ENCODE measurements at regions not wholly inside any gene's neighbourhood (a gene's known extent, or its start where the extent isn't known, plus 50 kb on each side); places are given as distances from the start of the nearest gene placed in this dataset.

DNA sequence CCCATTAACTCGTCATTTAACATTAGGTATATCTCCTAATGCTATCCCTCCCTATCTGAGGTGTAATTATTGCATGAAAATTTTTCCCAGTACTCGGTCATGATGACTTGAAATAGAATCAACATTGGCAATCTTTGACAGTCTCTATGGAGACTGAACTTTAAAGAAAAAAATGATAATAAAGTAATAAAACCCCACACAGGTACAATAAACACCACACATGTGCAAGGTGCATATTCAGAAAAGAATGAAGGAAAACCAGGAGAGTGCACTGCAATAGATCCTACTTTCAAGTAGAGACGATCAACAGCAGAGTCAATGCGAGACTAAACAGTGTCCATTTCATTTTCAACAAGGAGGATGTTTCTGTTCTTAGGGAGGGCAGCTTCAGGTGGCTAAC, 1253.8 kb upstream of the TMEM132C start:
- TF ChIP-seq, protein P1, sequence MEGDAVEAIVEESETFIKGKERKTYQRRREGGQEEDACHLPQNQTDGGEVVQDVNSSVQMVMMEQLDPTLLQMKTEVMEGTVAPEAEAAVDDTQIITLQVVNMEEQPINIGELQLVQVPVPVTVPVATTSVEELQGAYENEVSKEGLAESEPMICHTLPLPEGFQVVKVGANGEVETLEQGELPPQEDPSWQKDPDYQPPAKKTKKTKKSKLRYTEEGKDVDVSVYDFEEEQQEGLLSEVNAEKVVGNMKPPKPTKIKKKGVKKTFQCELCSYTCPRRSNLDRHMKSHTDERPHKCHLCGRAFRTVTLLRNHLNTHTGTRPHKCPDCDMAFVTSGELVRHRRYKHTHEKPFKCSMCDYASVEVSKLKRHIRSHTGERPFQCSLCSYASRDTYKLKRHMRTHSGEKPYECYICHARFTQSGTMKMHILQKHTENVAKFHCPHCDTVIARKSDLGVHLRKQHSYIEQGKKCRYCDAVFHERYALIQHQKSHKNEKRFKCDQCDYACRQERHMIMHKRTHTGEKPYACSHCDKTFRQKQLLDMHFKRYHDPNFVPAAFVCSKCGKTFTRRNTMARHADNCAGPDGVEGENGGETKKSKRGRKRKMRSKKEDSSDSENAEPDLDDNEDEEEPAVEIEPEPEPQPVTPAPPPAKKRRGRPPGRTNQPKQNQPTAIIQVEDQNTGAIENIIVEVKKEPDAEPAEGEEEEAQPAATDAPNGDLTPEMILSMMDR (IDR thresholded peaks at IDR 0.05): no peak
- DNase-seq (ENCODE audit: extremely low spot score, unreplicated experiment): no peak
- no peaks in the 10 kb centered on the region for H3K9me3 Mint-ChIP-seq (ENCODE audit: unreplicated experiment)
- H3K27ac Mint-ChIP-seq (ENCODE audit: unreplicated experiment): no peak overlapping the region
- H3K4me1 Mint-ChIP-seq (ENCODE audit: unreplicated experiment): no peaks in the 10 kb centered on the region
- no peak overlapping the region for H3K4me3 Mint-ChIP-seq (ENCODE audit: unreplicated experiment)
- H3K36me3 Mint-ChIP-seq (ENCODE audit: unreplicated experiment): no peaks in the 10 kb centered on the region
- H3K27me3 Mint-ChIP-seq (ENCODE audit: unreplicated experiment): no peaks in the 10 kb centered on the region

DNA sequence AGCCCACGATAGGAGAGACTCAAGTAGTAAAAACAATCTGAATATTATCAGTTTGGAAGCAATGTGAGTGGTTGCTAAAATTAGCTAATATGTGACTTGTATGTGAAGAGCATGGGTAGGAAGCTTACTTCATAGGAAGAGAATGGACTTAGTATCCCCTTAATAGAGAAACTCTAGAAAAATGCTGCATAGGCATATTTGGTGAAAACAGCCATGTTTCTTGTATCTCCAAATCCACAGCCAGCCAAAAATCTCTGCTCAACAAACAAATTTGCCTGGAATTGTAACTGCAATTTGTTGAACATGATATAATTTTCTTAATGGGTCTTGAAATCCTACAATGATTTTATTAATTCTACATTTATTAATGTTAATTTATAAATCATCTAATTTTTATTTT, 1252.9 kb upstream of the TMEM132C start:
- Mint-ChIP-seq H3K27me3 (ENCODE audit: unreplicated experiment) (no peaks in the 10 kb centered on the region), H3K36me3 (ENCODE audit: unreplicated experiment) (no peaks in the 10 kb centered on the region), H3K27ac (ENCODE audit: unreplicated experiment) (no peak overlapping the region), H3K4me1 (ENCODE audit: unreplicated experiment) (no peaks in the 10 kb centered on the region), H3K4me3 (ENCODE audit: unreplicated experiment) (no peak overlapping the region), H3K9me3 (ENCODE audit: unreplicated experiment) (no peaks in the 10 kb centered on the region)
- DNase-seq (ENCODE audit: extremely low spot score, unreplicated experiment): no peak
- TF ChIP-seq, protein P1 (IDR thresholded peaks at IDR 0.05): no peak

DNA sequence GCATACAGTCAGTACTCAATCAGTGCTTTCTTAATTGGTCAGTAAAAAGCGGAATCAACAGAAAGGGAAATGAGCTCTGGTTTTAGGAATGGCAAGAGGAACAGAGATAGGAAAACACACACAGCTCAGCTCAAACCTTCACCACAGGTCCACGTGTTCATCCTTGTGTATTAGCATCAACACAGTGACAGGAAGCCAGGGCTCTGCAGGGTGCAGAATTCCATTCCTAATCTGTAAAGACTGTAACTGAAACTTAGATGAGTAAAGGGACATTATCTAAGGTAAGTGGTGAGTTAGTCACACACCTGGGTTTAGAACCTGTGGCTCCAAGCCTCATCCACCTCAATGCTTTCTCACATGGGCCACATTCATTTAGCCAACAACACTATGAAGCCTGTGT, 1242.2 kb upstream of the TMEM132C start:
- H3K4me1 Mint-ChIP-seq (ENCODE audit: unreplicated experiment): no peaks in the 10 kb centered on the region
- H3K27ac Mint-ChIP-seq (ENCODE audit: unreplicated experiment): no peak overlapping the region
- no peaks in the 10 kb centered on the region for H3K27me3 Mint-ChIP-seq (ENCODE audit: unreplicated experiment)
- no peak for DNase-seq (ENCODE audit: extremely low spot score, unreplicated experiment)
- no peak overlapping the region for H3K4me3 Mint-ChIP-seq (ENCODE audit: unreplicated experiment)
- H3K36me3 Mint-ChIP-seq (ENCODE audit: unreplicated experiment): no peaks in the 10 kb centered on the region
- peaks cover 32% of the 10 kb centered on the region for H3K9me3 Mint-ChIP-seq (ENCODE audit: unreplicated experiment)
- TF ChIP-seq, protein P1 (IDR thresholded peaks at IDR 0.05): no peak

DNA sequence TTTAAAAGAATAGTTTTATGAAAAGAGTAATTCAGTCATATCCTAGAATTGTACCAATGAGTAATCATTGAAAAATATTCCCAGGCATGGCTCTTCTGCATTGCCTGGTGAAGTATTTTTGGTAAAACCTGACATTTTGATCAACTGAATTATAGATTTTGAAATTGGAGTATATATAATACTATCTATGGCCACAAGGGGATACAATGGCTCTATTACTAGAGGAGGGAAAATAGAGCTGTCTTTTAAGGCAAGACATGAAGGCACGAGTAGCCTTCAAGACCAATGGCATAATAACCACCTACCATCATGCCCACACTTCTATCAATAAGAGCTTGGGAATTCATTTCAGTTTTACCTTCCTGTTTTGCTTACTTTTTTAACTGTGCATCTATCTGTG, 1241.4 kb upstream of the TMEM132C start:
- no peaks in the 10 kb centered on the region for H3K4me1 Mint-ChIP-seq (ENCODE audit: unreplicated experiment)
- H3K36me3 Mint-ChIP-seq (ENCODE audit: unreplicated experiment): no peaks in the 10 kb centered on the region
- H3K9me3 Mint-ChIP-seq (ENCODE audit: unreplicated experiment): peaks cover 35% of the 10 kb centered on the region
- H3K27me3 Mint-ChIP-seq (ENCODE audit: unreplicated experiment): no peaks in the 10 kb centered on the region
- DNase-seq (ENCODE audit: extremely low spot score, unreplicated experiment): no peak
- no peak overlapping the region for H3K27ac Mint-ChIP-seq (ENCODE audit: unreplicated experiment)
- no peak overlapping the region for H3K4me3 Mint-ChIP-seq (ENCODE audit: unreplicated experiment)
- TF ChIP-seq, protein P1 (IDR thresholded peaks at IDR 0.05): no peak

DNA sequence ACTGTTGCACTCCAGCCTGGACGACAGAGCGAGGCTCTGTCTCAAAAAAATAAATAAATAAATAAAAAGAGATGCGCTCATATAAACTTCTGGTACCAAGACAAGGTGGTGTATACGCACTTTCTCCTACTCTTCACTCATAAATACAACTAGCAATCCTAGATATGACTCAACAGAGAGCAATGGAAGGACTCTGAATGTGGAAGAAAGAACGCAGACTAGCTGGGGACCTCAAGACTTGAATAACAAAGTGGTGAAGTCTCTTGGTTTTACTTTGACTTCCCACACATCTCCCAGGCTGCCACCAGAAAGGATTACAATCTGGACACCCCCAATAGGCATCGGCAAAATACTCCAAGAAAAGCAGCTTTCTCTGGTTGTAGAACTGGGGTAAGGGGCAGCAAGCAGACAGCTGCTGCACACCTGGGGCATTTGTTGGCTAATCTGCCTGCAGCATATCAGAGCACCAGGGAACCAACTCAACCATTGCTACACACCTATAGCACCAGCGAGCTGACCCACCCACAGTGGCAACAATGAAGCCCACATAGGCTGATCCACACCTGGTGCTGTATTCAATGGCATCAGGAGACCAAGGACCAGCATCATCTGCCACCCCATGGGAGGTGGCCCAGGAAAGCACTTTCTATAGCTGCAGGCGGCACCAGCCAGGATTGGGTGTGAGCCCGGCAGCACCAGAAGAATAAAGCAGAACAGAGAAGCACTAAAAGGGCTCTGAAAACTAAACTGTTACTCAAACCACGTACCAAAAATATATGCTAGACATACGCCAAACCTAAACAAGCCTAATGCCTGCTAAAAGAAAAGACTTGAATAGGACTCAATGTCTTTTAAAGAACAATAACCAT, 1231.7 kb upstream of the TMEM132C start:
- DNase-seq (ENCODE audit: extremely low spot score, unreplicated experiment): no peak
- Mint-ChIP-seq H3K27me3 (ENCODE audit: unreplicated experiment) (no peaks in the 10 kb centered on the region), H3K4me1 (ENCODE audit: unreplicated experiment) (no peaks in the 10 kb centered on the region), H3K27ac (ENCODE audit: unreplicated experiment) (no peak overlapping the region), H3K36me3 (ENCODE audit: unreplicated experiment) (no peaks in the 10 kb centered on the region), H3K9me3 (ENCODE audit: unreplicated experiment) (peaks cover 14% of the 10 kb centered on the region), H3K4me3 (ENCODE audit: unreplicated experiment) (no peak overlapping the region)
- TF ChIP-seq, protein P1 (IDR thresholded peaks at IDR 0.05): no peak

All from osteocyte (in vitro differentiated cells).